ENCODE measurements at regions not wholly inside any gene's neighbourhood (a gene's known extent, or its start where the extent isn't known, plus 50 kb on each side); places are given as distances from the start of the nearest gene placed in this dataset.

- no peak for TF ChIP-seq ARNTL (CRISPR knock-in tag; IDR thresholded peaks at IDR 0.05; ENCODE audit: borderline replicate concordance, low read depth)
- TF ChIP-seq ZC3H10 (CRISPR knock-in tag; IDR thresholded peaks at IDR 0.05), result no peak
- no peak for TF ChIP-seq PPARA (CRISPR knock-in tag; IDR thresholded peaks at IDR 0.05; ENCODE audit: borderline replicate concordance)
- no peak for TF ChIP-seq ZNF8 (CRISPR knock-in tag; IDR thresholded peaks at IDR 0.05)
- TF ChIP-seq ZFP30 (CRISPR knock-in tag; IDR thresholded peaks at IDR 0.05), result no peak
- TF ChIP-seq SNAI2 (CRISPR knock-in tag; IDR thresholded peaks at IDR 0.05), result no peak
- ATAC-seq, result no peak
Observed at GRCh38 chr2:104768694-104769093, 85.2 kb upstream of the POU3F3 start.

GRCh38 chr2:104769096-104769495 lies 84.8 kb upstream of the POU3F3 start:
- ATAC-seq, result no peak
- no peak for TF ChIP-seq POU6F1 (CRISPR knock-in tag; IDR thresholded peaks at IDR 0.05; ENCODE audit: borderline replicate concordance, low read depth)
- TF ChIP-seq ZFP30 (CRISPR knock-in tag; IDR thresholded peaks at IDR 0.05), result no peak
- no peak for TF ChIP-seq OSR1 (CRISPR knock-in tag; IDR thresholded peaks at IDR 0.05)
- TF ChIP-seq TSHZ2 (CRISPR knock-in tag; IDR thresholded peaks at IDR 0.05), result no peak
- TF ChIP-seq BACH2 (CRISPR knock-in tag; IDR thresholded peaks at IDR 0.05; ENCODE audit: borderline replicate concordance), result no peak

GRCh38 chr2:104772996-104773395 lies 80.9 kb upstream of the POU3F3 start:
- ATAC-seq, result no peak
- no peak for TF ChIP-seq ESRRG (CRISPR knock-in tag; IDR thresholded peaks at IDR 0.05)
- TF ChIP-seq RARB (CRISPR knock-in tag; IDR thresholded peaks at IDR 0.05), result no peak
- no peak for TF ChIP-seq TOX (CRISPR knock-in tag; IDR thresholded peaks at IDR 0.05; ENCODE audit: borderline replicate concordance)
- TF ChIP-seq SNAI2 (CRISPR knock-in tag; IDR thresholded peaks at IDR 0.05), result no peak
- TF ChIP-seq OSR1 (CRISPR knock-in tag; IDR thresholded peaks at IDR 0.05), result no peak
- TF ChIP-seq ZFP30 (CRISPR knock-in tag; IDR thresholded peaks at IDR 0.05), result no peak
- TF ChIP-seq TSHZ2 (CRISPR knock-in tag; IDR thresholded peaks at IDR 0.05), result no peak
- no peak for TF ChIP-seq ARNTL (CRISPR knock-in tag; IDR thresholded peaks at IDR 0.05; ENCODE audit: borderline replicate concordance, low read depth)
- no peak for TF ChIP-seq TCF4 (CRISPR knock-in tag; IDR thresholded peaks at IDR 0.05; ENCODE audit: borderline replicate concordance)
- no peak for TF ChIP-seq PATZ1 (CRISPR knock-in tag; IDR thresholded peaks at IDR 0.05; ENCODE audit: borderline replicate concordance)
- TF ChIP-seq CREB5 (CRISPR knock-in tag; IDR thresholded peaks at IDR 0.05; ENCODE audit: low read depth), result no peak
- TF ChIP-seq PPARA (CRISPR knock-in tag; IDR thresholded peaks at IDR 0.05; ENCODE audit: borderline replicate concordance), result no peak
- no peak for TF ChIP-seq BACH2 (CRISPR knock-in tag; IDR thresholded peaks at IDR 0.05; ENCODE audit: borderline replicate concordance)
- no peak for TF ChIP-seq ISL1 (CRISPR knock-in tag; IDR thresholded peaks at IDR 0.05)
- TF ChIP-seq ZFP3 (CRISPR knock-in tag; IDR thresholded peaks at IDR 0.05), result no peak
- no peak for TF ChIP-seq GLIS3 (CRISPR knock-in tag; IDR thresholded peaks at IDR 0.05)

Data from SK-N-SH treated with all-trans-retinoic acid at 6 μM for 48 hours (cell line).